Calu3 (cell line): ENCODE measurements at regions not wholly inside any gene's neighbourhood (a gene's known extent, or its start where the extent isn't known, plus 50 kb on each side); places are given as distances from the start of the nearest gene placed in this dataset.

Experiments used
- BruUV-seq: library from RNA; stranded (reverse); fragments of 400-500 nt; replicated peaks from 2 replicates; lab custom pipeline; 2021; lab: Mats Ljungman, UMichigan
- CTCF ChIA-PET: fragments of 300-600 bp; sonication (Branson Sonifier 250); formaldehyde crosslinking; loops from one replicate; lab custom pipeline; 2022; ENCODE audit warnings: antibody characterized with exemption; lab: Charles Lee
- DNase-seq: peaks from one replicate; pipeline ENCODE4 v3.0.0; 2022
- H3K27ac Mint-ChIP-seq: one replicate; pipeline ENCODE4 v1.8.0; 2022; ENCODE audit warnings: mixed read lengths; ENCODE audit not compliant: unreplicated experiment
- H3K27me3 Mint-ChIP-seq: one replicate; pipeline ENCODE4 v1.8.0; 2022; ENCODE audit warnings: mixed read lengths; ENCODE audit not compliant: unreplicated experiment
- H3K36me3 Mint-ChIP-seq: one replicate; pipeline ENCODE4 v1.8.0; 2022; ENCODE audit warnings: mild to moderate bottlenecking, moderate library complexity, mixed read lengths; ENCODE audit not compliant: insufficient read depth, unreplicated experiment
- H3K4me1 Mint-ChIP-seq: one replicate; pipeline ENCODE4 v1.8.0; 2022; ENCODE audit warnings: mild to moderate bottlenecking, low read depth, mixed read lengths; ENCODE audit not compliant: unreplicated experiment
- H3K4me3 Mint-ChIP-seq: one replicate; pipeline ENCODE4 v1.8.0; 2022; ENCODE audit warnings: mild to moderate bottlenecking, low read depth, moderate library complexity, mixed read lengths; ENCODE audit not compliant: unreplicated experiment
- H3K9me3 Mint-ChIP-seq: one replicate; pipeline ENCODE4 v1.8.0; 2022; ENCODE audit warnings: low read depth, mixed read lengths; ENCODE audit not compliant: unreplicated experiment
- CTCF ChIP-seq: fragments of 200-600 bp; IDR thresholded peaks from one replicate; pipeline ENCODE4 v1.8.0; 2022; ENCODE audit warnings: antibody characterized with exemption; ENCODE audit not compliant: unreplicated experiment
- intact Hi-C: fragments of 100-400 bp; cut with micrococcal nuclease; formaldehyde crosslinking; loops from one replicate; pipeline ENCODE4 v1.10.0; 2022; ENCODE audit not compliant: unreplicated experiment

- H3K27me3 Mint-ChIP-seq: no peaks in the 10 kb centered on the region
- H3K4me1 Mint-ChIP-seq: peaks cover 8% of the 10 kb centered on the region
- H3K4me3 Mint-ChIP-seq: no peak overlapping the region
- DNase-seq: no peak
- H3K36me3 Mint-ChIP-seq: no peaks in the 10 kb centered on the region
- no TSS peak for BruUV-seq
- H3K27ac Mint-ChIP-seq: no peak overlapping the region
- CTCF ChIA-PET: interaction anchor here (0.7 kb wide), 1 partner anchor 111 kb away, joined by 3 read pairs; no protein-coding TSS in a partner anchor
- intact Hi-C loops: no loop called here
- H3K9me3 Mint-ChIP-seq: no peaks in the 10 kb centered on the region
- no peak for TF ChIP-seq CTCF
These were observed 189.7 kb upstream of the GDNF start for GRCh38 chr5:38029397-38030065.

GRCh38 chr5:38023799-38024198, 184.0 kb upstream of the GDNF start:
- TF ChIP-seq CTCF: peak; percentile 46
- CTCF ChIA-PET: no interaction called here
- BruUV-seq: no TSS peak
- DNase-seq: no peak
- H3K9me3 Mint-ChIP-seq: no peaks in the 10 kb centered on the region
- no peak overlapping the region for H3K4me3 Mint-ChIP-seq
- H3K27ac Mint-ChIP-seq: no peak overlapping the region
- no peaks in the 10 kb centered on the region for H3K36me3 Mint-ChIP-seq
- intact Hi-C loops: loop anchor here (1.0 to 5.0 kb wide), 2 partner anchors 124 to 170 kb away; no protein-coding TSS in a partner anchor
- H3K4me1 Mint-ChIP-seq: peaks cover 8% of the 10 kb centered on the region
- peaks cover 21% of the 10 kb centered on the region for H3K27me3 Mint-ChIP-seq

- Mint-ChIP-seq H3K4me1 (peaks cover 5% of the 10 kb centered on the region), H3K27ac (no peak overlapping the region), H3K27me3 (peaks cover 25% of the 10 kb centered on the region), H3K4me3 (no peak overlapping the region), H3K9me3 (no peaks in the 10 kb centered on the region), H3K36me3 (no peaks in the 10 kb centered on the region)
- TF ChIP-seq CTCF: no peak
- no peak for DNase-seq
- CTCF ChIA-PET: interaction anchor here (1.8 kb wide), 1 partner anchor 169 kb away, joined by 5 read pairs; no protein-coding TSS in a partner anchor
- intact Hi-C loops: loop anchor here (1.0 to 5.0 kb wide), 2 partner anchors 124 to 170 kb away; no protein-coding TSS in a partner anchor
- no TSS peak for BruUV-seq
These were observed 183.5 kb upstream of the GDNF start for GRCh38 chr5:38023371-38023770.

- BruUV-seq: no TSS peak
- no peaks in the 10 kb centered on the region for H3K9me3 Mint-ChIP-seq
- H3K4me1 Mint-ChIP-seq: no peaks in the 10 kb centered on the region
- no peak for TF ChIP-seq CTCF
- no peak overlapping the region for H3K27ac Mint-ChIP-seq
- H3K27me3 Mint-ChIP-seq: peaks cover 33% of the 10 kb centered on the region
- H3K4me3 Mint-ChIP-seq: no peak overlapping the region
- H3K36me3 Mint-ChIP-seq: no peaks in the 10 kb centered on the region
- CTCF ChIA-PET: interaction anchor here (1.1 to 1.8 kb wide), 2 partner anchors 170 to 610 kb away, joined by 3 to 5 read pairs; no protein-coding TSS in a partner anchor
- intact Hi-C loops: loop anchor here (1.0 to 5.0 kb wide), 2 partner anchors 125 to 171 kb away; no protein-coding TSS in a partner anchor
- DNase-seq: no peak
These were observed 182.8 kb upstream of the GDNF start for GRCh38 chr5:38022631-38023030.
